H1 (cell line): ENCODE measurements at regions not wholly inside any gene's neighbourhood (a gene's known extent, or its start where the extent isn't known, plus 50 kb on each side); places are given as distances from the start of the nearest gene placed in this dataset.

Experiments used
- BRCA1 ChIP-seq: IDR thresholded peaks from 2 replicates; pipeline ENCODE4 v1.6.1; 2012; ENCODE audit warnings: low read depth, low read length, improper control_type of control experiment
- CBX8 ChIP-seq: fragments of 300-800, 300-1000 bp; sonication (generic); IDR thresholded peaks from 2 replicates; pipeline ENCODE4 v1.7.1; 2016; ENCODE audit warnings: low read depth, low read length, borderline replicate concordance
- CEBPB ChIP-seq: IDR thresholded peaks from 2 replicates; pipeline ENCODE4 v1.6.1; 2012; ENCODE audit warnings: low read depth, low read length
- EZH2 ChIP-seq: fragments of 200-600 bp; sonication (generic); IDR thresholded peaks from 2 replicates; pipeline ENCODE4 v1.7.1; 2012; ENCODE audit warnings: low read depth, mild to moderate bottlenecking, moderate library complexity, low read length, inconsistent platforms; ENCODE audit not compliant: severe bottlenecking
- JUN ChIP-seq: IDR thresholded peaks from 2 replicates; pipeline ENCODE4 v1.6.1; 2011; ENCODE audit warnings: low read depth, mild to moderate bottlenecking, improper control_type of control experiment, low read length
- POLR2A ChIP-seq, 2 experiments: IDR thresholded peaks; 1 replicate in 1 of 2; 2 replicates in 1 of 2; pipeline ENCODE4 v1.6.1; 2011; ENCODE audit warnings: low read depth in 2 of 2, low read length in 2 of 2, mild to moderate bottlenecking in 2 of 2; ENCODE audit errors: control extremely low read depth in 1 of 2
- POLR2AphosphoS5 ChIP-seq: IDR thresholded peaks from 2 replicates; pipeline ENCODE4 v1.6.1; 2011; ENCODE audit warnings: low read depth, low read length
- SIN3A ChIP-seq, 2 experiments: IDR thresholded peaks in 1 of 2; conservative IDR thresholded peaks in 1 of 2; 2 replicates each; pipeline ENCODE4 v1.6.1; 2011 to 2012; ENCODE audit warnings: low read length in 2 of 2, improper control_type of control experiment in 1 of 2, low read depth in 1 of 2, mild to moderate bottlenecking in 1 of 2
- TF ChIP-seq, protein P1 (sequence below), 3 experiments: IDR thresholded peaks; 1 replicate in 2 of 3; 2 replicates in 1 of 3; pipeline versions ENCODE4 v1.5.1 to v1.6.1; 2011; ENCODE audit warnings: low read length in 3 of 3, mild to moderate bottlenecking in 3 of 3, inconsistent platforms in 2 of 3, low read depth in 1 of 3, moderate library complexity in 1 of 3; ENCODE audit not compliant: insufficient read depth in 1 of 3; ENCODE audit errors: control extremely low read depth in 1 of 3
- TF ChIP-seq, protein P2 (sequence below): IDR thresholded peaks from 2 replicates; pipeline ENCODE4 v1.6.1; 2011; ENCODE audit warnings: low read length, improper control_type of control experiment

DNA sequence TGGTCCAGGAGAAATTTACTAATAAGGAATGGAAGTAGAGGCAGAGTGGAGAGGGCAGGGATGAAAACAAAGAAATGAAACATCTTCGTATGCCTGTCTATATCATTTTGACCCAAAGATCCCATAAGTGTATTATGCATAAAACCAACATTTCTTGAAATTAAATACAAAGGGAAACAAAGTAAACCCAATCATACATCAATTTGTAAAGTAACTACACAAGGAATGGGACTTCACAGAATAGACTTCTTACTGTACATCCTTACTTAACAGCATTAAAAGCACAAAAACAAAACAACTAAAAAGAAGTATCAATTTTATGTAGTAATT, 253.6 kb upstream of the CCDC179 start:
- TF ChIP-seq, protein P1, sequence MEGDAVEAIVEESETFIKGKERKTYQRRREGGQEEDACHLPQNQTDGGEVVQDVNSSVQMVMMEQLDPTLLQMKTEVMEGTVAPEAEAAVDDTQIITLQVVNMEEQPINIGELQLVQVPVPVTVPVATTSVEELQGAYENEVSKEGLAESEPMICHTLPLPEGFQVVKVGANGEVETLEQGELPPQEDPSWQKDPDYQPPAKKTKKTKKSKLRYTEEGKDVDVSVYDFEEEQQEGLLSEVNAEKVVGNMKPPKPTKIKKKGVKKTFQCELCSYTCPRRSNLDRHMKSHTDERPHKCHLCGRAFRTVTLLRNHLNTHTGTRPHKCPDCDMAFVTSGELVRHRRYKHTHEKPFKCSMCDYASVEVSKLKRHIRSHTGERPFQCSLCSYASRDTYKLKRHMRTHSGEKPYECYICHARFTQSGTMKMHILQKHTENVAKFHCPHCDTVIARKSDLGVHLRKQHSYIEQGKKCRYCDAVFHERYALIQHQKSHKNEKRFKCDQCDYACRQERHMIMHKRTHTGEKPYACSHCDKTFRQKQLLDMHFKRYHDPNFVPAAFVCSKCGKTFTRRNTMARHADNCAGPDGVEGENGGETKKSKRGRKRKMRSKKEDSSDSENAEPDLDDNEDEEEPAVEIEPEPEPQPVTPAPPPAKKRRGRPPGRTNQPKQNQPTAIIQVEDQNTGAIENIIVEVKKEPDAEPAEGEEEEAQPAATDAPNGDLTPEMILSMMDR (IDR thresholded peaks at IDR 0.05; ENCODE audit: control extremely low read depth in 1 of 3, insufficient read depth in 1 of 3, low read depth in 1 of 3, low read length in 3 of 3): no peak
- TF ChIP-seq POLR2A (IDR thresholded peaks at IDR 0.05; ENCODE audit: control extremely low read depth in 1 of 2, low read depth in 2 of 2, low read length in 2 of 2) (no peak), EZH2 (no peak), POLR2AphosphoS5 (no peak), JUN (no peak), CEBPB (no peak), CBX8 (no peak), SIN3A (conservative IDR thresholded peaks at IDR 0.05 in 1 of 2, IDR thresholded peaks at IDR 0.05 in 1 of 2; ENCODE audit: low read depth in 1 of 2, low read length in 2 of 2) (no peak), BRCA1 (no peak)
- TF ChIP-seq, protein P2, sequence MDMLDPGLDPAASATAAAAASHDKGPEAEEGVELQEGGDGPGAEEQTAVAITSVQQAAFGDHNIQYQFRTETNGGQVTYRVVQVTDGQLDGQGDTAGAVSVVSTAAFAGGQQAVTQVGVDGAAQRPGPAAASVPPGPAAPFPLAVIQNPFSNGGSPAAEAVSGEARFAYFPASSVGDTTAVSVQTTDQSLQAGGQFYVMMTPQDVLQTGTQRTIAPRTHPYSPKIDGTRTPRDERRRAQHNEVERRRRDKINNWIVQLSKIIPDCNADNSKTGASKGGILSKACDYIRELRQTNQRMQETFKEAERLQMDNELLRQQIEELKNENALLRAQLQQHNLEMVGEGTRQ: no peak
